T follicular helper cell (primary cell): ENCODE measurements at regions not wholly inside any gene's neighbourhood (a gene's known extent, or its start where the extent isn't known, plus 50 kb on each side); places are given as distances from the start of the nearest gene placed in this dataset.
"Not testable (repeated sequence)": the region's sequence is repeated elsewhere in the genome, so short reads cannot be mapped to it uniquely, and the experiment has no call there.

Experiments used
- DNase-seq: peaks from one replicate; pipeline ENCODE4 v3.0.0-alpha.2; 2020; ENCODE audit warnings: low read depth

- no peak for DNase-seq
Measured at GRCh38 chr3:5545719-5546118, 358.2 kb downstream of the EDEM1 start.

DNA sequence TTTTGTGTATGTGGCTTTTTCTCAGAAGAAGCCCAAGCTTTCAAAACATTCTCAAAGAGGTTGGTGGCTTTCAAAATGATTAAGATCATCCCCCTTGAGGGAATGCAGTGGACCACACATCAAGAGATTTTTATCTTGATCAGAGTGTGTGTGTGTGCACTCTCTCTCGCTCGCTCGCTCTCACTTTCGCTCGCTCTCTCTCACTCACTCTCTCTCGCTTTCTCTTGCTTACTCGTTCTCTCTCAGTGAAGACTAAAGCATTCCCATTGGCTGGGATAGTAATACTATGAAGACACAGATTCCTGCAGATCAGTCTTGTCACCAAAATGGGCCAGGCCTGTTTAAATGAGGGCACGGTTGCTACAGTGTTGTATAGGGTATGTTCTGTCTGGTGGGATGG is 365.7 kb downstream of the EDEM1 start:
- DNase-seq, result no peak

GRCh38 chr3:5554245-5554747 is 366.8 kb downstream of the EDEM1 start:
- no peak for DNase-seq

- DNase-seq, result no peak
Measured at GRCh38 chr3:5560199-5560598, 372.7 kb downstream of the EDEM1 start.

- no peak for DNase-seq
Measured at GRCh38 chr3:5563537-5564277, 376.2 kb downstream of the EDEM1 start.

DNA sequence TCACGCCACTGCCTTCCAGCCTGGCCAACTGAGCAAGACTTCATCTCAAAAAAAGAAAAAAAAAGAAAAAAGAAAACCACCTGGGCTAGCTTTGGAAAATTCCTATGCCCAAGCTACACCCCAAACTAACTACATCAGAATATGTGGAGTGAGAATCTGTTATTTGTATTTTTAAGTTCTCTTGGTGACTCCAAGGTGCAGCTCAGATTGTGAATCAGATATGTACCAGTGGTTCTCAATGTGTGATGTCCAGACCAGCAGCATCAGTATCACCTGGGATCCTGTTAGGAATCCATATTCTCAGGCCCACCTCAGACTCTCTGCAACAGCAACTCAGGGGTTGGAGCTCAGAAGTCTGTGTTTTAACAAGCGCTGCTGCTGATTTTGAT is 376.8 kb downstream of the EDEM1 start:
- DNase-seq, result no peak

DNA sequence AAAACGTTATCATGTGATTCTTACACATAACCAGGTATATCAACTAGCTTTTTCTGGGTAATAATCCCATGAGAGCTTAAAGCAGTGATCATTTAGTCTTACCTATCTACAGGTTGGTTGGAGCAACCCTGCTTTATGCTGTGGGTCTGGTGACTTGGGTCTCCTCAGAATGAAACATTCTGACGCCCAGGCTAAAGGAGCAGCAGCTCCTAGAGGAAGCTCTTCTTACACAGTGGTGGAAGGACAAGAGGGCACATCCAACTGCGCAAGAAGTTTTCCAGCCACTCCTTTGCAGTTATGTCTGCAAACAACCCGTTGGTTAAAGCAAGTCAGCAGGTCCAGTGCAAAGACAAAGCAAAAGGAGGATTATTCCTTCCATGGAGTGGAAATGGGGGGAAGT is 377.5 kb downstream of the EDEM1 start:
- DNase-seq, result no peak

- DNase-seq, result no peak
Measured at GRCh38 chr3:5567113-5567512, 379.6 kb downstream of the EDEM1 start.

DNA sequence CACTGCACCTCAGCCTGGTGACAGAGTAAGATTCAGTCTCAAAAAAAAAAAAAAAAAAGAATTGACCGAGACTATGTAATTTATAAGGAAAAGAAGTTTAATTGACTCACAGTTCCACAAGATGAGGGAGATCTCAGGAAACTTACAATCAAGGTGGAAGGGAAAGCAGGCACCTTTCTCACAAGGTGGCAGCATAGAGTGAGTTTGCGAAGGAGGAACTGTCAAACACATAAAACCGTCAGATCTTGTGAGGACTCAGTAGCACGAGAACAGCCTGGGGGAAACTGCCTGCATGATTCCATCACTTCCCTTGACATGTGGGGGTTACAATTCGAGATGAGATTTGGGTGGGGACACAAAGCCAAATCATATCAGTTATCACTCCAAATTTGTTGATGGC is 380.9 kb downstream of the EDEM1 start:
- no peak for DNase-seq

DNA sequence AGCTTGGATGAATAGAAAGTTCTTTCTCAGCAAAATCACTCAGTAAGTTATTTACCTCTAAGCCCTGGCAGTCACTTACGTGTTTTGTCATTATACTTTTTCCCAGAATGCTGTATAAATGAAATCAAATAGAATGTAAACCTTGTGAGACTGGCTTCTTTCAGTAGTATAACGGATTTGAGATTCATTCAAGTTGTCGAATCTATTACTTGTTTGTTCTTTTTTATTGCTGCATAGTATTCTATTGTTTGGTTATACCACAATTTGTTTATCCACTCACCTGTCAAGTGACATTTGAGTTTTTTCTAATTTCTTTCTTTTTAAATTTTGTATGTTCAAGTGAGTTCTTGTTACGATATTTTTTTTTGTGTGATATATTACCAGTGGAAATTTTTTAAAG is 381.6 kb downstream of the EDEM1 start:
- DNase-seq, result no peak

DNA sequence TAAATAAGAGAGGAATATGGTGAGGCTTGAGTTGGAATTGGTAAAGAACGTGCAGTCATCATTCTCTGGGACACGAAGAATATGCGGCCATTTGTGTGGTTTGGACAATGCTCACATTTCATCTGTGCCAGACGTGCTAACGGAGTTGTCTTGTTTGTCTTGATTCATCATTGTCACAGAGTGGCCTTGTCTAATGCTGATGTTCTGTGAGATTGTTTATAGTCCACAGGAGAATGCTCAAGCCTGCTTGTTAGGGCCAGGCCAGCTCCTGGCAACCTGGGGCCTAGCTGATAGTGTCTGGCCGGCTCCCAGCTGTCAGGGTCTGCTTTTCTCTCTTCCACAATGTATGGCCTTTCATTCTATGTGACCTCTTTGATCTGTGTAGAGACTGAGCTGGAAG is 384.7 kb downstream of the EDEM1 start:
- no peak for DNase-seq

- DNase-seq, result no peak
Measured at GRCh38 chr3:5576277-5577011, 388.9 kb downstream of the EDEM1 start.

DNA sequence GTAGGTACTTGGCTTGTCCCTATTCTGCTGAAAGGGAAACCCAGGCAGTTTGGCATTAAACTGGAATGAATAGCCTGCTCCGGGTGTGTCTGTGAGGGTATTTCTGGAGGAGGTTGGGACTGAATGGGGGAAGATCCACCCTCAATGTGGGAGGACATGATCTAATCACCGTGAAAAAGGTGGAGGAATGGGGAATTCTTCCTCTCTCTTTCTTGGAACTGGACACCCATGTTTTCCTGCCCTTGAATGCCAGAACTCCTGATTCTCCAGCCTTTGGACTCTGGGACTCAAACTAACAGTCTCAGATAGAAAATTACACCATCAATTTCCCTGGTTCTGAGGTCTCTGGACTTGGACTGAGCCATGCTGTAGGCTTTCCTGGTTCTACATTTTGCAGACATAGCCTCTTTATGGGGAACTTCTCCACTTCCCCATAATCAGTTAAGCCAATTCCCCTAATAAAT is 391.7 kb downstream of the EDEM1 start:
- DNase-seq, result no peak

DNA sequence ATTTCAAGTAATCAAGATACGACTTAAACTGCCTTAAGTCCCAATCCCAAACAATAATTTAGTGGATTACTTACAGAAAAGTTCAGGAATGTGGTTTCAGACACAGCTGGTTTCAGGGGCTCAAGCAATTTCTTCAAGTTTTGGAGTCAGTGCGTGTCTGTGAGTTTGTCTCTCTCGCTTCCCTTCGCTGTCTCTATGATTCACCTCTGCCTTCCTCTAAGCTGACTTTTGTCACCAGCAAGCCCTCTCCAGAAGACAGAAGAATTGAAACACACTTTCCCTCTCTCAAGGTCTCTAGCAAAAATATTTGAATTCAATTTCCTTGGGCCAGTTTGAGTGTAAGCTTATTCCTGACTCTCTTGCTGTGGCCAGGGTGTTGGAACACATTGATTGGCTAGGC is 392.4 kb downstream of the EDEM1 start:
- DNase-seq, result no peak

DNA sequence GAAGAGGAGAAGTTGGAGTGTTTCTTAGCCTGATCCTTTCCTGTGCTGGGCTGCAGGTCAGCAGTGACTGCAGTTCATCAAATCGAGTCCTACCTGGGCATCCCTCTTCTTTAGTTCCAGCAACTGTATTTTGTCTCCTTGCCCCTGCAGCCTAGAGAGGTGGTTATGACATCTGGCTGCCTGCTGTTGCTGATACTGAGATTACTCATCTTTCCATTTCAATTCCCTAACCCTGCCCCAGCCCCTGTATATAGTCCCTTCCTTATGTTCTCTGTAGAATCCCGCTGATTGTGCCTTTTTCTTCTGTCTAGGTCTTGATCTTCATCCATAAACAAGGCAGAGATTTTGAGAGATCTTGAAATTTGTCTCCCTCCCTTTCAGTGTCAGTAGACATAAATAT is 393.3 kb downstream of the EDEM1 start:
- no peak for DNase-seq

DNA sequence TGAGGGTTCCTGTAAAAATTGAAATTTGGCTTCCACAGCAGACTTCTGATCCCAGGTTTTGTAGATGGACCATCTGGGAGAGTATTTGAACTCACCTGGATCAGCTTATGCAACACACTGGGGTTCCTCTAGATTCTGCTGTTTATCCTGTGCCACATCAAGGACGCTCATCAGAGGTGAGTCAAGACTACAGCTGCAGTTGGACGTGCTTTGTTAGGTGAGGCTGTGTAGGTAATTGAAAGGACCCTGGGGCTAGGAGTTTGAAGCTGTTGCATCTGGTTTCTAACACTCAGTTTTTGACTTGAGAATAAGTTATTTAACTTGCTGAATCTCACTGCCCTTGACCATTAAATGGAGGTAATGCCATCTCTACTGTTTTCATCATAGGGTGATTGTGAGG is 394.2 kb downstream of the EDEM1 start:
- no peak for DNase-seq

- DNase-seq, result no peak
Measured at GRCh38 chr3:5583920-5584319, 396.4 kb downstream of the EDEM1 start.

DNA sequence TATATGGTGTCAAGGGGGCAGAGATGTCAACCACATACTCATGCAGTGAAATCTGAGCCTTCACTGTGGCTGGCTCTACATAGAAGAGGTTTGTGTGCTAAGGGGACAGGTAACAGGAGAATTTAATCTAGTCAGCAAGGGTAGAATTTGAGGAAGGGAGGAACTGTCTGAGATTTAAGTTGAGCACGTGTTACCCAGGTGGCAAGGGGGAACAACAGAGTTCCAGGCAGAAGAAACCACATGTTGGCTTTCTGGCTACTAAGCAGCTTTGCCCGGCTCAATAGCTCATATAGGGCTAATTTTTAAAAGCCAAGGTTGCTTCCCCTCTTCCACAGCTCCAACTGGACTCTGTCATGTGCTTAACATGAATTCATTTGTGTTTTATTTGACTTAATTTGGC is 397.6 kb downstream of the EDEM1 start:
- no peak for DNase-seq

DNA sequence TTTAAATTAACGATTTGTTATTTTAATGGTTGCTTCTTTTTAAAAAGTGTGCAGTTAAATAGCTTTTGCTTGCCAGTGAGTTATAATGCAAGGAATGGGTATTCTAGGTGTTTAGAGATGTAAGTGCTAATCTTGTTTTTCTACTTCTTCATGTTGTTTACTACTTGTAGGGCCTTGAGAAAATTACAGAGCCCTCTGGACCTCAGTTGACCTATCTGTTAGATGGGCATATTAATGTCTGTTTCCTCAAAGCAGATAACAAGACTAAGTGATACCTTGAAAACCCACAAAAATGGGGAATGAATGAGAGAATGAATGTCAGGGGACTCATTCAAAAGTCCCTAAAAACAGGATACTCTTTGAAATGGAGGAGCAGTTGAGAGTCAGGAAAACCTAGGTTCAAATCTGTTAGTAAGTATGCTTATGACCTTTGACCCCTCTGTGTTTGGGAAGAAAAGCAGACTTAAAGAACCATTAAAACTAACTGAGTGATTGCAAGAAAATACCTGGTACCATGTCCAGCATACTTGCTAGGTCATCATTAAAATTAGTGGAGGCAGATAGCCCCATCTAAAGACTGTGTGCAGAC is 419.5 kb downstream of the EDEM1 start:
- DNase-seq, result no peak

DNA sequence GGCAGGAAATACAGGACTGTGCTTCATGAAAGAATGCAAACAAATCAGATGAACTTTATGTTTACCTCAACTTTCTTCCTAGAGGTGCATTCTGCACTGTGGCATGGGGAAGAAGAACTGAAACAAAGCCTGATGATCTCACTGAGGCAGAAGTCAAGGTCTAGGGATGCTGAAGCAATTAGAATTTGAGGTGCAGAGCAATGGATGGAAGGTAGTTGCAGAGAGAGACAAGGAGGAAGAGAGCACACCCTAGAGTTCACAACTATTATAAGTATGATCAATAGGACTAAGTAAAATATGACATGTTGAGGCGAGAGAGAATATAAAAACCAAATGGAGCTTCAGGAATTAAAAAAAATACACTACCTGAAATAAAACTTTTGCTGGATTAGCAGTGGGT is 420.1 kb downstream of the EDEM1 start:
- no peak for DNase-seq

DNA sequence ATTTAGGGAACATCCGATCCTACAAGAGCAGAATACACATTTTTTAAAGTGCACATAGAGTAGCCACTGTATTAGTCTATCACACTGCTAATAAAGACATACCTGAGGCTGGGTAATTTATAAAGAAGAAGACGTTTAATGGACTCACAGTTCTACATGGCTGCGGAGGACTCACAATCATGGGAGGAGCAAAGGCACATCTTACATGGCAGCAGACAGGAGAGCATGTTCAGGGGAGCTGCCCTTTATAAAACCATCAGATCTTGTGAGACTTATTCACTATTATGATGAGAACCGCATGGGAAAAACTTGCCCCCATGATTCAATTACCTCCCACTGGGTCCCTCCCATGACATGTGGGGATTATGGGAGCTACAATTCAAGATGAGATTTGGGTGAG is 421.5 kb downstream of the EDEM1 start:
- DNase-seq, result not testable (repeated sequence)

GRCh38 chr3:5613599-5613998 is 426.1 kb downstream of the EDEM1 start:
- no peak for DNase-seq

GRCh38 chr3:5616873-5617272 is 429.4 kb downstream of the EDEM1 start:
- no peak for DNase-seq
